HEK293 (cell line): ENCODE measurements at regions not wholly inside any gene's neighbourhood (a gene's known extent, or its start where the extent isn't known, plus 50 kb on each side); places are given as distances from the start of the nearest gene placed in this dataset.

Source experiments
- CTCF ChIA-PET: fragments of 350-600 bp; formaldehyde crosslinking; extraction: SDS; loops from one replicate; lab custom pipeline; 2021; ENCODE audit warnings: antibody characterized with exemption; lab: Yijun Ruan, JAX
- POLR2A ChIA-PET: fragments of 300-600 bp; formaldehyde crosslinking; extraction: SDS; loops from one replicate; lab custom pipeline; 2020; ENCODE audit warnings: antibody characterized with exemption, inconsistent platforms; lab: Yijun Ruan, JAX
- H3K27ac ChIP-seq: fragments of 200-500 bp; sonication (Bioruptor generic); 2 replicates; pipeline ENCODE4 v1.5.1; 2014; ENCODE audit warnings: low read depth, low read length, control low read depth, inconsistent platforms; ENCODE audit errors: extremely low read depth
- H3K36me3 ChIP-seq, 2 experiments: fragments of 200-500 bp in 1 of 2; sonication (Bioruptor generic) in 1 of 2; 1 replicate in 1 of 2; 2 replicates in 1 of 2; pipeline ENCODE4 v1.5.1; 2014 to 2017; ENCODE audit warnings: inconsistent platforms in 2 of 2, low read length in 2 of 2; ENCODE audit not compliant: control insufficient read depth in 2 of 2, insufficient read depth in 1 of 2
- H3K4me1 ChIP-seq: fragments of 200-500 bp; sonication (Bioruptor generic); 2 replicates; pipeline ENCODE4 v1.5.1; 2014; ENCODE audit warnings: mild to moderate bottlenecking, low read length, inconsistent platforms; ENCODE audit not compliant: control insufficient read depth, insufficient read depth
- H3K4me3 ChIP-seq: 2 replicates; pipeline ENCODE4 v1.5.1; 2011; ENCODE audit warnings: low read depth, mild to moderate bottlenecking, control low read depth, low read length, moderate library complexity
- H3K9me3 ChIP-seq: fragments of 200-500 bp; sonication (Bioruptor generic); 2 replicates; pipeline ENCODE4 v1.5.1; 2014; ENCODE audit warnings: low read depth, low read length, inconsistent platforms; ENCODE audit not compliant: control insufficient read depth, insufficient read depth
- GLIS2 ChIP-seq: fragments of 450-650 bp; formaldehyde crosslinking; IDR thresholded peaks from 2 replicates; pipeline ENCODE4 v1.5.1; 2016; ENCODE audit warnings: missing biosample characterization, missing genetic modification characterization
- KLF16 ChIP-seq: fragments of 450-650 bp; formaldehyde crosslinking; IDR thresholded peaks from 2 replicates; pipeline ENCODE4 v1.5.1; 2017; ENCODE audit warnings: missing biosample characterization, missing genetic modification characterization
- SP2 ChIP-seq: fragments of 450-650 bp; formaldehyde crosslinking; IDR thresholded peaks from 2 replicates; pipeline ENCODE4 v1.5.1; 2016; ENCODE audit warnings: missing biosample characterization, missing genetic modification characterization
- ZBTB11 ChIP-seq: fragments of 450-650 bp; formaldehyde crosslinking; conservative IDR thresholded peaks from 2 replicates; pipeline ENCODE4 v1.5.1; 2016; ENCODE audit warnings: low read depth, missing biosample characterization, missing genetic modification characterization
- ZBTB48 ChIP-seq: fragments of 450-650 bp; formaldehyde crosslinking; IDR thresholded peaks from 2 replicates; pipeline ENCODE4 v1.5.1; 2016; ENCODE audit warnings: missing biosample characterization, missing genetic modification characterization
- ZNF140 ChIP-seq: fragments of 450-650 bp; formaldehyde crosslinking; IDR thresholded peaks from 2 replicates; pipeline ENCODE4 v1.5.1; 2016; ENCODE audit warnings: missing biosample characterization, missing genetic modification characterization
- ZNF155 ChIP-seq: fragments of 450-650 bp; formaldehyde crosslinking; IDR thresholded peaks from 2 replicates; pipeline ENCODE4 v1.5.1; 2016; ENCODE audit warnings: missing biosample characterization, missing genetic modification characterization
- ZNF169 ChIP-seq: fragments of 450-650 bp; formaldehyde crosslinking; IDR thresholded peaks from 2 replicates; pipeline ENCODE4 v1.5.1; 2016; ENCODE audit warnings: missing biosample characterization, missing genetic modification characterization
- ZNF26 ChIP-seq: fragments of 450-650 bp; formaldehyde crosslinking; IDR thresholded peaks from 2 replicates; pipeline ENCODE4 v1.5.1; 2016; ENCODE audit warnings: missing biosample characterization, missing genetic modification characterization
- ZNF394 ChIP-seq: fragments of 450-650 bp; formaldehyde crosslinking; IDR thresholded peaks from 2 replicates; pipeline ENCODE4 v1.5.1; 2016; ENCODE audit warnings: missing biosample characterization, missing genetic modification characterization, mild to moderate bottlenecking, moderate library complexity, borderline replicate concordance
- ZNF555 ChIP-seq: fragments of 450-650 bp; formaldehyde crosslinking; conservative IDR thresholded peaks from 2 replicates; pipeline ENCODE4 v1.5.1; 2017; ENCODE audit warnings: missing biosample characterization, mild to moderate bottlenecking, missing genetic modification characterization, inconsistent platforms
- ZNF596 ChIP-seq: fragments of 450-650 bp; IDR thresholded peaks from 2 replicates; pipeline ENCODE4 v1.5.0; 2018; ENCODE audit warnings: missing biosample characterization, mild to moderate bottlenecking, missing genetic modification characterization, moderate library complexity
- ZNF623 ChIP-seq: fragments of 450-650 bp; formaldehyde crosslinking; IDR thresholded peaks from 2 replicates; pipeline ENCODE4 v1.5.1; 2016; ENCODE audit warnings: missing biosample characterization, missing genetic modification characterization
- ZNF654 ChIP-seq: fragments of 450-650 bp; formaldehyde crosslinking; IDR thresholded peaks from 2 replicates; pipeline ENCODE4 v1.5.1; 2016; ENCODE audit warnings: low read depth, missing biosample characterization, missing genetic modification characterization
- TF ChIP-seq, protein P1 (sequence below): fragments of 450-650 bp; formaldehyde crosslinking; IDR thresholded peaks from 2 replicates; pipeline ENCODE4 v1.5.1; 2016; ENCODE audit warnings: missing biosample characterization, missing genetic modification characterization
- TF ChIP-seq, protein P2 (sequence below): fragments of 450-650 bp; formaldehyde crosslinking; IDR thresholded peaks from 2 replicates; pipeline ENCODE4 v1.5.1; 2016; ENCODE audit warnings: missing biosample characterization, missing genetic modification characterization, low read depth
- TF ChIP-seq, protein P3 (sequence below): fragments of 450-650 bp; formaldehyde crosslinking; conservative IDR thresholded peaks from 2 replicates; pipeline ENCODE4 v1.5.1; 2016; ENCODE audit warnings: low read depth, missing biosample characterization, missing genetic modification characterization

GRCh38 chr11:39144351-39145130 is 2314.9 kb downstream of the LRRC4C start:
- Histone ChIP-seq H3K4me1 (no peaks in the 10 kb centered on the region), H3K4me3 (no peak overlapping the region), H3K36me3 (no peaks in the 10 kb centered on the region), H3K27ac (no peak overlapping the region), H3K9me3 (no peaks in the 10 kb centered on the region)
- ChIA-PET POLR2A (no interaction called here), CTCF (no interaction called here)
- TF ChIP-seq ZNF654 (tag by site-specific recombination) (no peak), ZNF623 (no peak), ZNF140 (no peak)
- TF ChIP-seq, all 188 proteins: peak for 0

- POLR2A ChIA-PET, result no interaction called here
- TF ChIP-seq GLIS2 (tag by site-specific recombination), result no peak
- TF ChIP-seq, protein P1, sequence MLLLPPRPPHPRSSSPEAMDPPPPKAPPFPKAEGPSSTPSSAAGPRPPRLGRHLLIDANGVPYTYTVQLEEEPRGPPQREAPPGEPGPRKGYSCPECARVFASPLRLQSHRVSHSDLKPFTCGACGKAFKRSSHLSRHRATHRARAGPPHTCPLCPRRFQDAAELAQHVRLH (tag by site-specific recombination), result no peak
- no peak for TF ChIP-seq ZBTB11 (tag by site-specific recombination)
- TF ChIP-seq ZNF394 (tag by site-specific recombination), result no peak
- TF ChIP-seq ZNF26 (tag by site-specific recombination), result no peak
- TF ChIP-seq KLF16 (tag by site-specific recombination), result no peak
- TF ChIP-seq ZNF555 (tag by site-specific recombination), result no peak
- TF ChIP-seq ZNF596 (tag by site-specific recombination), result no peak
- TF ChIP-seq ZBTB48 (tag by site-specific recombination), result no peak
- TF ChIP-seq SP2 (tag by site-specific recombination), result no peak
- CTCF ChIA-PET, result interaction anchor here (0.5 kb wide), 1 partner anchor 30 kb away, joined by 4 read pairs; no protein-coding TSS in a partner anchor
- no peaks in the 10 kb centered on the region for H3K36me3 ChIP-seq
- no peak overlapping the region for H3K4me3 ChIP-seq
- H3K9me3 ChIP-seq, result no peaks in the 10 kb centered on the region
- no peak overlapping the region for H3K27ac ChIP-seq
- no peaks in the 10 kb centered on the region for H3K4me1 ChIP-seq
Measured at GRCh38 chr11:39139581-39139980, 2319.9 kb downstream of the LRRC4C start.

DNA sequence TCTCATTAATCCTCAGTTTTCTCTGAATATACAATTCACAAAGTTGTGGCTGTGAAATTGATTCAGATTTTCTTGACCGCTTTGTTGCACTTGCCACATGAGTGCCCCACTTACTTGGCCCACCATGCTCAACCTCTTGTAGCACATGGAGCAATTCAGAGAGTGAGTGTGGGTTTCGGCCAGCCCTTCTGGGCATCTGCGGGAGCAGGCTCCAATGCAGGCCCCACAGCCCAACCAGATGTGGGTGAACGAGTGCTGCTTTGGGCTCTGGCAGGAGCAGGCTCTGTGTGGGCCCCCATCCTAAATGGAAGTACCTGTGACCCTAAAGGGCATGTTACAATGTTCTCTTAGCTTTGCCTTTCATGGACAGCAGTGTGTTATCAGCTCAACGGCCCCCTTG is 2338.6 kb downstream of the LRRC4C start:
- H3K4me1 ChIP-seq, result no peaks in the 10 kb centered on the region
- H3K9me3 ChIP-seq, result no peaks in the 10 kb centered on the region
- ChIA-PET POLR2A (no interaction called here), CTCF (no interaction called here)
- H3K36me3 ChIP-seq, result no peaks in the 10 kb centered on the region
- no peak overlapping the region for H3K27ac ChIP-seq
- H3K4me3 ChIP-seq, result no peak overlapping the region
- TF ChIP-seq, protein P2, sequence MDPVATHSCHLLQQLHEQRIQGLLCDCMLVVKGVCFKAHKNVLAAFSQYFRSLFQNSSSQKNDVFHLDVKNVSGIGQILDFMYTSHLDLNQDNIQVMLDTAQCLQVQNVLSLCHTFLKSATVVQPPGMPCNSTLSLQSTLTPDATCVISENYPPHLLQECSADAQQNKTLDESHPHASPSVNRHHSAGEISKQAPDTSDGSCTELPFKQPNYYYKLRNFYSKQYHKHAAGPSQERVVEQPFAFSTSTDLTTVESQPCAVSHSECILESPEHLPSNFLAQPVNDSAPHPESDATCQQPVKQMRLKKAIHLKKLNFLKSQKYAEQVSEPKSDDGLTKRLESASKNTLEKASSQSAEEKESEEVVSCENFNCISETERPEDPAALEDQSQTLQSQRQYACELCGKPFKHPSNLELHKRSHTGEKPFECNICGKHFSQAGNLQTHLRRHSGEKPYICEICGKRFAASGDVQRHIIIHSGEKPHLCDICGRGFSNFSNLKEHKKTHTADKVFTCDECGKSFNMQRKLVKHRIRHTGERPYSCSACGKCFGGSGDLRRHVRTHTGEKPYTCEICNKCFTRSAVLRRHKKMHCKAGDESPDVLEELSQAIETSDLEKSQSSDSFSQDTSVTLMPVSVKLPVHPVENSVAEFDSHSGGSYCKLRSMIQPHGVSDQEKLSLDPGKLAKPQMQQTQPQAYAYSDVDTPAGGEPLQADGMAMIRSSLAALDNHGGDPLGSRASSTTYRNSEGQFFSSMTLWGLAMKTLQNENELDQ (tag by site-specific recombination), result no peak
- TF ChIP-seq ZNF155, result no peak
- TF ChIP-seq, protein P3, sequence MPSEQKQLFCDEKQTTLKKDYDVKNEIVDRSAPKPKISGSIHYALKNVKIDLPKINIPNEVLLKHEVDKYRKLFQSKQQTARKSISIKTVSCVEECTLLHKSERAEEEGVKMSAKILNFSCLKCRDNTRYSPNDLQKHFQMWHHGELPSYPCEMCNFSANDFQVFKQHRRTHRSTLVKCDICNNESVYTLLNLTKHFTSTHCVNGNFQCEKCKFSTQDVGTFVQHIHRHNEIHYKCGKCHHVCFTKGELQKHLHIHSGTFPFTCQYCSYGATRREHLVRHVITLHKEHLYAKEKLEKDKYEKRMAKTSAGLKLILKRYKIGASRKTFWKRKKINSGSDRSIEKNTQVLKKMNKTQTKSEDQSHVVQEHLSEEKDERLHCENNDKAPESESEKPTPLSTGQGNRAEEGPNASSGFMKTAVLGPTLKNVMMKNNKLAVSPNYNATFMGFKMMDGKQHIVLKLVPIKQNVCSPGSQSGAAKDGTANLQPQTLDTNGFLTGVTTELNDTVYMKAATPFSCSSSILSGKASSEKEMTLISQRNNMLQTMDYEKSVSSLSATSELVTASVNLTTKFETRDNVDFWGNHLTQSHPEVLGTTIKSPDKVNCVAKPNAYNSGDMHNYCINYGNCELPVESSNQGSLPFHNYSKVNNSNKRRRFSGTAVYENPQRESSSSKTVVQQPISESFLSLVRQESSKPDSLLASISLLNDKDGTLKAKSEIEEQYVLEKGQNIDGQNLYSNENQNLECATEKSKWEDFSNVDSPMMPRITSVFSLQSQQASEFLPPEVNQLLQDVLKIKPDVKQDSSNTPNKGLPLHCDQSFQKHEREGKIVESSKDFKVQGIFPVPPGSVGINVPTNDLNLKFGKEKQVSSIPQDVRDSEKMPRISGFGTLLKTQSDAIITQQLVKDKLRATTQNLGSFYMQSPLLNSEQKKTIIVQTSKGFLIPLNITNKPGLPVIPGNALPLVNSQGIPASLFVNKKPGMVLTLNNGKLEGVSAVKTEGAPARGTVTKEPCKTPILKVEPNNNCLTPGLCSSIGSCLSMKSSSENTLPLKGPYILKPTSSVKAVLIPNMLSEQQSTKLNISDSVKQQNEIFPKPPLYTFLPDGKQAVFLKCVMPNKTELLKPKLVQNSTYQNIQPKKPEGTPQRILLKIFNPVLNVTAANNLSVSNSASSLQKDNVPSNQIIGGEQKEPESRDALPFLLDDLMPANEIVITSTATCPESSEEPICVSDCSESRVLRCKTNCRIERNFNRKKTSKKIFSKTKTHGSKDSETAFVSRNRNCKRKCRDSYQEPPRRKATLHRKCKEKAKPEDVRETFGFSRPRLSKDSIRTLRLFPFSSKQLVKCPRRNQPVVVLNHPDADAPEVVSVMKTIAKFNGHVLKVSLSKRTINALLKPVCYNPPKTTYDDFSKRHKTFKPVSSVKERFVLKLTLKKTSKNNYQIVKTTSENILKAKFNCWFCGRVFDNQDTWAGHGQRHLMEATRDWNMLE, result no peak
- TF ChIP-seq ZNF140, result no peak
- no peak for TF ChIP-seq ZNF169 (tag by site-specific recombination)
